ENCODE measurements at regions not wholly inside any gene's neighbourhood (a gene's known extent, or its start where the extent isn't known, plus 50 kb on each side); places are given as distances from the start of the nearest gene placed in this dataset.
"Not testable (repeated sequence)": the region's sequence is repeated elsewhere in the genome, so short reads cannot be mapped to it uniquely, and the experiment has no call there.

DNA sequence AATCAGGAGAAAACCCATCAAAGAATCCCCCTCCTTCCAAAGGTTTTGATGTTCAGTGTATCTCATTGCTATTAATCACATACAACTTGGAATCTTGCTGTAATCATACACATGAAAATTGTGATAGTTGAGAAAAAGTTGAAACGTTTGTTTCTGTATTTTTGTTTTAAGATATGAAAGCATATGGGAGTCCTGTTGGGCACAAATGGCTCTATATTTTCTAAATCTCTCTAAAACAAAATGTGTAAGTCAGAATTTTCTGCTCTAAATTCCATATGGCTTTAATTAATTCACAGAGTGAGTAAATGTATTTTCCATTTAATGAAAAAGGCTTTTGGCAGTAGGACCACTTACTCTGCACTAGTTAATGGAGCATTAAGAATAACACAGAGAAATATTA lies 140.2 kb downstream of the MOSPD2 start:
- Histone ChIP-seq H3K4me3 (ENCODE audit: low read length, poor library complexity, severe bottlenecking) (no peak overlapping the region), H3K27me3 (ENCODE audit: insufficient read depth, low read length, poor library complexity, severe bottlenecking) (no peaks in the 10 kb centered on the region), H2AFZ (ENCODE audit: low read length) (no peak overlapping the region), H3K9ac (ENCODE audit: low read depth, low read length, poor library complexity, severe bottlenecking) (no peak overlapping the region), H3F3A (ENCODE audit: low read depth) (no peaks in the 10 kb centered on the region), H3K79me2 (ENCODE audit: insufficient read depth, low read length) (no peaks in the 10 kb centered on the region), H3K9me2 (replicated peaks; ENCODE audit: low read depth, low read length) (no peaks in the 10 kb centered on the region), H3K9me3 (ENCODE audit: insufficient read depth, low read depth, low read length) (no peaks in the 10 kb centered on the region), H4K20me1 (ENCODE audit: insufficient read depth, low read length, poor library complexity, severe bottlenecking) (no peaks in the 10 kb centered on the region), H3K36me3 (ENCODE audit: insufficient read depth, low read length) (no peaks in the 10 kb centered on the region), H3K4me2 (ENCODE audit: low read depth, low read length, poor library complexity, severe bottlenecking) (no peak overlapping the region), H3K4me1 (ENCODE audit: insufficient read depth, low read length, poor library complexity, severe bottlenecking) (no peaks in the 10 kb centered on the region)
- no peak for TF ChIP-seq EZH2phosphoT487 (IDR thresholded peaks at IDR 0.05; ENCODE audit: borderline replicate concordance)
- TF ChIP-seq, protein P1, sequence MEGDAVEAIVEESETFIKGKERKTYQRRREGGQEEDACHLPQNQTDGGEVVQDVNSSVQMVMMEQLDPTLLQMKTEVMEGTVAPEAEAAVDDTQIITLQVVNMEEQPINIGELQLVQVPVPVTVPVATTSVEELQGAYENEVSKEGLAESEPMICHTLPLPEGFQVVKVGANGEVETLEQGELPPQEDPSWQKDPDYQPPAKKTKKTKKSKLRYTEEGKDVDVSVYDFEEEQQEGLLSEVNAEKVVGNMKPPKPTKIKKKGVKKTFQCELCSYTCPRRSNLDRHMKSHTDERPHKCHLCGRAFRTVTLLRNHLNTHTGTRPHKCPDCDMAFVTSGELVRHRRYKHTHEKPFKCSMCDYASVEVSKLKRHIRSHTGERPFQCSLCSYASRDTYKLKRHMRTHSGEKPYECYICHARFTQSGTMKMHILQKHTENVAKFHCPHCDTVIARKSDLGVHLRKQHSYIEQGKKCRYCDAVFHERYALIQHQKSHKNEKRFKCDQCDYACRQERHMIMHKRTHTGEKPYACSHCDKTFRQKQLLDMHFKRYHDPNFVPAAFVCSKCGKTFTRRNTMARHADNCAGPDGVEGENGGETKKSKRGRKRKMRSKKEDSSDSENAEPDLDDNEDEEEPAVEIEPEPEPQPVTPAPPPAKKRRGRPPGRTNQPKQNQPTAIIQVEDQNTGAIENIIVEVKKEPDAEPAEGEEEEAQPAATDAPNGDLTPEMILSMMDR (conservative IDR thresholded peaks at IDR 0.05; ENCODE audit: low read length): no peak

DNA sequence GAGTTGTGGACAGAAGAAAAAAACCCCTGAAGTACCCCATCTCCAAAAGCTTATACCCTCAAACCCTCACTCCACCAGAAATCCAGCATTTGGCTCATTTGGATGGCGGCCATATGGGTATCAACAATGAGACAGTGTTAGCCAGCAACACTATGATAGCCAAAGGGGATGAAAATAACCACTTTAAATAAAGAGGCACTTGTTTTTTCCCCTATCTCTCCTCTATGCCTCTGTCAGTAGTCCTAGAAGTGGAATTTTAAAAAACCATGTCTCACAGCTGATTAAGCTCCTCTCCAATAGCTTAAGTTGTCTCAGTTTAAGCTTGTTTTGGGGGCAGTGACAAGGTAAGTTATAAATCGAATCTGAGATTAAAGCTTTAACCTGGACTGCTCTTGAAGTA lies 124.0 kb downstream of the MOSPD2 start:
- Histone ChIP-seq H3K79me2 (ENCODE audit: insufficient read depth, low read length) (no peaks in the 10 kb centered on the region), H3K4me2 (ENCODE audit: low read depth, low read length, poor library complexity, severe bottlenecking) (no peak overlapping the region), H2AFZ (ENCODE audit: low read length) (no peak overlapping the region), H3K4me1 (ENCODE audit: insufficient read depth, low read length, poor library complexity, severe bottlenecking) (no peaks in the 10 kb centered on the region), H3K9me3 (ENCODE audit: insufficient read depth, low read depth, low read length) (no peaks in the 10 kb centered on the region), H3F3A (ENCODE audit: low read depth) (no peaks in the 10 kb centered on the region), H3K9me2 (replicated peaks; ENCODE audit: low read depth, low read length) (no peaks in the 10 kb centered on the region), H3K4me3 (ENCODE audit: low read length, poor library complexity, severe bottlenecking) (no peak overlapping the region), H3K9ac (ENCODE audit: low read depth, low read length, poor library complexity, severe bottlenecking) (no peak overlapping the region), H3K27me3 (ENCODE audit: insufficient read depth, low read length, poor library complexity, severe bottlenecking) (no peaks in the 10 kb centered on the region), H4K20me1 (ENCODE audit: insufficient read depth, low read length, poor library complexity, severe bottlenecking) (no peaks in the 10 kb centered on the region), H3K36me3 (ENCODE audit: insufficient read depth, low read length) (no peaks in the 10 kb centered on the region)
- TF ChIP-seq, protein P1 (conservative IDR thresholded peaks at IDR 0.05; ENCODE audit: low read length): no peak
- no peak for TF ChIP-seq EZH2phosphoT487 (IDR thresholded peaks at IDR 0.05; ENCODE audit: borderline replicate concordance)

DNA sequence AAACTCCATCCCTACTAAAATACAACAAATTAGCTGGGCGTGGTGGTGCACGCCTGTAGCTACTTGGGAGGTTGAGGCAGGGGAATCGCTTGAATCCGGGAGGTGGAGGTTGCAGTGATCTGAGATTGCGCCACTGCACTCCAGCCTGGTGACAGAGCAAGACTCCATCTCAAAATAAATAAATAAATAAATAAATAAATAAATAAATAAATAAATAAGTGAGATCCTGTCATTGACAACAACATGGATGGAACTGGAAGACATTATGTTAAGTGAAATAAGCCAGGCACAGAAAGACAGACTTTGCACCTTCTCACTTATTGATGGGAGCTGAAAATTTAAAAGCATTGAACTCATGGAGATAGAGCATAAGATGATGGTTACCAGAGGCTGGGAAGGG lies 111.2 kb downstream of the MOSPD2 start:
- not testable (repeated sequence) for H3K4me2 ChIP-seq (ENCODE audit: low read depth, low read length, poor library complexity, severe bottlenecking); H4K20me1 ChIP-seq (ENCODE audit: insufficient read depth, low read length, poor library complexity, severe bottlenecking); H2AFZ ChIP-seq (ENCODE audit: low read length); H3K4me3 ChIP-seq (ENCODE audit: low read length, poor library complexity, severe bottlenecking); H3K4me1 ChIP-seq (ENCODE audit: insufficient read depth, low read length, poor library complexity, severe bottlenecking); H3K9me2 ChIP-seq (replicated peaks; ENCODE audit: low read depth, low read length); H3K79me2 ChIP-seq (ENCODE audit: insufficient read depth, low read length); H3K9me3 ChIP-seq (ENCODE audit: insufficient read depth, low read depth, low read length); H3K9ac ChIP-seq (ENCODE audit: low read depth, low read length, poor library complexity, severe bottlenecking); H3K36me3 ChIP-seq (ENCODE audit: insufficient read depth, low read length); H3K27me3 ChIP-seq (ENCODE audit: insufficient read depth, low read length, poor library complexity, severe bottlenecking); H3F3A ChIP-seq (ENCODE audit: low read depth)

Measured in Loucy (cell line).